ENCODE measurements at regions not wholly inside any gene's neighbourhood (a gene's known extent, or its start where the extent isn't known, plus 50 kb on each side); places are given as distances from the start of the nearest gene placed in this dataset.

- Mint-ChIP-seq H3K4me1 (ENCODE audit: low read depth, unreplicated experiment) (peaks cover 3% of the 10 kb centered on the region), H3K36me3 (ENCODE audit: unreplicated experiment) (no peaks in the 10 kb centered on the region), H3K27ac (ENCODE audit: unreplicated experiment) (no peak overlapping the region), H3K27me3 (ENCODE audit: unreplicated experiment) (no peaks in the 10 kb centered on the region), H3K4me3 (ENCODE audit: unreplicated experiment) (no peak overlapping the region), H3K9me3 (ENCODE audit: unreplicated experiment) (peaks cover 3% of the 10 kb centered on the region)
- no peak for TF ChIP-seq CTCF (IDR thresholded peaks at IDR 0.05; ENCODE audit: partially characterized antibody, unreplicated experiment)
- DNase-seq, result no peak
These were observed 51.6 kb upstream of the ZC3H11B start for GRCh38 chr1:219664310-219665029.

Data from glutamatergic neuron (in vitro differentiated cells).